GM21381 (cell line): ENCODE measurements at regions not wholly inside any gene's neighbourhood (a gene's known extent, or its start where the extent isn't known, plus 50 kb on each side); places are given as distances from the start of the nearest gene placed in this dataset.
"Not testable (repeated sequence)": the region's sequence is repeated elsewhere in the genome, so short reads cannot be mapped to it uniquely, and the experiment has no call there.

Source experiments
- ATAC-seq: cut with Tn5 transposase; IDR thresholded peaks from one replicate; pipeline ENCODE4 v1.9.1; 2021; ENCODE audit warnings: mild to moderate bottlenecking, moderate library complexity; ENCODE audit not compliant: unreplicated experiment

DNA sequence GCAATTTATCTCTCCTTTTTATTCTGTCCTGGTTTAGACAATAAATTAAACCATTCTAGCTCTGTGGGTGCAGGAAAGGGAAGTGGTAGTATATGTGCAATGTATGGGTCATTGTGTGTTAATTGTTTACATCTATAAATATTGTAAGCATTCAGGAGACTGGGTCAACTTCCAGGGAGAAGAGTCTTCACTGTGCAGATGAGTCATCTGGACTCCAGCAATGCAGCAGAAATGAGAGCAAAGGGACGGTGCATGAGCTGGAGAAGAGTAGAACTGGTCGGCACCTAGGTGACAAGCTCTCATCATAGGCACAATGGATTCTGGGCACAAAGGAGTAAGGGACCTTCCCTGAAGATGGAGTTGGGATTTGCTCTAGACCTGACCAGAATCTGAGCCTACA lies 211.1 kb upstream of the DAAM1 start:
- no peak for ATAC-seq

DNA sequence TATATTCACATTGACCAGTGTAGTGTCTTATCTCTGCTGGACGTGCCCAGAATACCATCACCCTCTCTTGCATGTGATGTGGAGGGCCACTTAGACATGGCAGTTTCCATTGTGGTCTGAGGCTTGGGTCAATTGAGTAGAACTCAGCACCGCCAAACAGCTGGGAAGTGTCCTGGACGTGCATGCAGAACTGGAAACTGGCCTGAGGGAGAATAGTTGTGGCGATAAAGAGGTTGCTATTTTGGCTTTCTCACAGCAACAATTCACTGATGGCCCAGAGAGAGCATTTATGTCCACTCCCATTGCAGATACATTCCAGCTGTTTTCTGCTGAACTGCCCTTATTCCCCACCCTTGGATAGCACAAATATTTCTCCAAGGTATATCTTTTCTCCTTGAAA lies 210.1 kb upstream of the DAAM1 start:
- no peak for ATAC-seq

DNA sequence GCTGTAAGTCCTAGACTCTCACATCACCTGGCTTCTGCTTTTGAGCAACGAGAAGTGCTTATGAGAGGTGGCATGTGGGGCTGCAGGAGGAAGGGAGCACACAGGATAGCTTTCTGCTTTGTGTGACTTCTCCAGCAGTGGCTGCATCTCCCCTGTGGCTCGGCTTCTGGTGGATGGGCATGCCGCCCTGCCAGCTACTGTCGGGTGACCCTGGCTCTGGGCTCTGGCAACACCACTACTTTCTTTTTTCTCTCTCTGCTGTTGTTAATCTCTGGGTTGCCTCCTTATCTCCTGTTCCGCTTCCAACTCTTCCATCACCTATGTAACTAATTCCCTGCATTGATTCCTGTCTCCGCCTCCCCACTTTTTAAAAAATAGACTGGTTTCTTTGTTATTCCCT lies 209.1 kb upstream of the DAAM1 start:
- ATAC-seq = no peak

DNA sequence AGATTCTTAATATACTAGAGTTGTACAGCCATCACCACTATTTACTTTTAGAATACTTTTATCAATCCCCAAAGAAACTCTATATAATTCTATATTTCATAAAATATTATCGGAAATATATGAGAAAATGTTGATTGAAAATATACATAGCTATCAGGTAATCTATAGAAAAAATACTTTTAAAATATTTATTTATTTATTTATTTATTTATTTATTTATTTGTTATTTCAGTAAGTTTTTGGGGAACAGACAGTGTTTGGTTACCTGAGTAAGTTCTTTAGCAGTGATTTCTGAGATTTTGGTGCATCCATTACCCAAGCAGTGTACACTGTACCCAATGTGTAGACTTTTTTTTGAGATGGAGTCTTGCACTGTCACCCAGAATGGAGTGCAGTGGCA lies 206.6 kb upstream of the DAAM1 start:
- no peak for ATAC-seq

DNA sequence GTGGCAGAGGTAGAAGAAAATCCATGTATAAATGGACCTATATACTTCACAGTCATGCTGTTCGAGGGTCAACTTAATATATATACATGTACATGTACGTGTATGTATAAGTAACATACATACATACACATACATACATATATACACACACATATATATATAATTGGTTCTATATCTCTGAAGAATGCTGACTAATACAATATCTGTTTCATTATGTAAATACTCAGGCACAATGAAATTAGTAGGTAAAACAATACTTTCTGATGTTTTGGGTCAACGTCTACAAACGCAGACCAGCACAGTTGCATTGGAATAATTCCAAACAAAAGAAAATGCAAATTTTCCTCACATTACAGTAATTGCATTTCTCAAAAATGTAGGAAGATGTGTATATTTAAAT lies 202.7 kb upstream of the DAAM1 start:
- ATAC-seq = no peak

DNA sequence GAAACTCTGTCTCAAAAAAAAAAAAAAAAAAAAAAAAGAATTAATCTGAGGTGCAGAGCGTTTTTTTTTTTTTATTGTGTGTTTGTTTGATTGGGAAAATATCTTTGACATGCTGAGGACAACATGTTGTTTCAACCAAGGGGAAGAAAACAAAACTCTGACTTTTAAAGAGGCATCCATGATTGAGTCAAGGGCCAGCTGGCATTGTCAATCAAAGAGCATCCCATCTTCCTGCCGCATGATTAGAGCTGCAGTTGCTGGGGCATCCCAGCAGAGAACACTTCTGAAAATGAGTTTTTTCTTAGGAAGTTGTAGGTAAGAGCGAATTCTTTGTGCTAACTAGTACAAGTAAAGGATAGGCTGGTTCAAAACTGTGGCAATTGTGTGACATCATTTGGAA lies 200.9 kb upstream of the DAAM1 start:
- ATAC-seq = no peak

DNA sequence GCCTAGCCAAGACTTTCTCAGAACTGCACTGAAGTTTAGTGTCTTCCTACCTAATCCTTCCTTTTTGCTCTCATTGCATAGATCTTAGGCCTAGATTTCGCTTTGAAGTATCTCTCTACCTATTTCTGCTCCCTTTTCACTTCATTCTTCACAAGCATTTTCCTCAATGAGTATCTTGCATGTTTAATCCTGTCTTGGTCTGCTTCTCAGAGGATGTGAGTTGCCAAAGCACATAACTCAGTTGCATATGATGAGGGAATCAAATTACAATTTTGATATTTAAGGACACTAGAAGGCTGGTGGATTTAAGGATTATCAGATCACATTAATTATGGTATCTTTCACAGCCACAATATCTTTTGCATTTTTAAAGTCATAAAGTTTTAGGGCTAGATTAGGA lies 195.5 kb upstream of the DAAM1 start:
- ATAC-seq = no peak

DNA sequence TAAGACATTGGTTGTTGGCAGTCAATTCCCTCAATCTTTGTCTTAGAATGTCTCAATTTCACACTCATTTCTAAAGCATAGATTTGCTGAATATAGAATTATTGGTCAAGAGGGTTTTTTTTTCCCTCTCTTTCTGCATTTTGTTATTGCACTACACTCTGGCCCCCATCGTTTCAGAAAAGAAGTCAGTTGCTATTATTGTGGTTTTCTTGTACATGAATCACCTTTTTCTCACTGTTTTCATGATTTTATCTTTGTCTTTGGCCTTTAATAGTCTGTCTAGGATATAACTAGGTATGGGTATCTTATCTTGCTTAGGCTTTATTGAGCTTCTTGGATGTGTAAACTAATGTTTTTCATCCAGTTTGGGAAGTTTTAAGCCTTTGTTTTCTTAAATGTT lies 194.3 kb upstream of the DAAM1 start:
- no peak for ATAC-seq

DNA sequence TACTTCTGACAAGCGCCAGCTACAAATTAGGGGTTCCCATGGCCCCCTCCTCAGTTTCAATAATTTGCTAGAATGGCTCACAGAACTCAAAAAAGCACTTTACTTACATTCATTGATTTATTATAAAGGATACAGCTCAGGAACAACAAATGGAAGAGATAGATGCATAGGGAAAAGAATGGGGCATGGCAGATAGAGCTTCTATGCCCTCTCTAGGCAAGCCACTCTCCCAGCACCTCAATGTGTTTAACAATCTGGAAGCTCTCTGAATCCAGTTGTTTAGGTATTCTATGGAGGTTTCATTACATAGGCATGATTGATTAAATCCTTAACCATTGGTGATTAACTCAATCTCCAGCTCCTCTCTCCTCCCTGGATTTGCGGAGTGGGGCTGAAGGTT lies 184.5 kb upstream of the DAAM1 start:
- no peak for ATAC-seq

DNA sequence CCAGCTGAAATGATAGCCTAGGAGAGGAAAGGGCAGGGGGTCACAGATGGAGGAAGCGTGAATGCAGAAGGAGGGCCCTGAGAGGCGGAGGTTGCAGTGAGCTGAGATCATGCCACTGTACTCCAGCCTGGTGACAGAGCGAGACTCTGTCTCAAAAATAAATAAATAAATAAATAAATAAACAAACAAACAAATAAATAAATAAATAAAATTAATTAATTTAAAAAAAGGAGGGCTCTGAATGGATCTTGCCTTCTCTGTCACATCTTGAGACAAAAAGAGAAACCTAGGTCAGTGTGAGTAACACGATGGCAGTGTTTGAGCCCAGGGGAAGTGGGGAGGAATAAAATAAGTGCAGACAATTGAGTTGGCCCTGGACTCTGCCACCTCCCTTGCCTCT lies 182.3 kb upstream of the DAAM1 start:
- ATAC-seq = not testable (repeated sequence)

DNA sequence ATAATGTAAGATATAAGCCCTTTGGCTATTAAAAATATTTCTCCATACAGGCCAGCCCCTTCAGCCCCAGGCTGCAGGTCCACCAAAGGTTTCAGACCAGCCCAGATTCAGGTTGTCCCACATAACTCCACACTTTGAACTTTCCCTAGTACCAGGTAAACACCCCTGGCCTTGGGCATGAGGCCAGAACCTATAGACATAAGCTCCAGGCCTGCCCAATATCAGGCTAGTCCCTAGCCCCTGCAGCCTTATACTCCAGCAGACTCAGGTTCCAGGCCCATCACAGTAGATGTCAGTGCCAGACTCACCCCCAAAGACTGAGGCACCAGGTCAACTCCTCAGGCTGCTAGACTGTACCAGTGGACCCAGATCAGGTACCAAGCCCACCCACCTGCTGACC lies 178.5 kb upstream of the DAAM1 start:
- no peak for ATAC-seq

DNA sequence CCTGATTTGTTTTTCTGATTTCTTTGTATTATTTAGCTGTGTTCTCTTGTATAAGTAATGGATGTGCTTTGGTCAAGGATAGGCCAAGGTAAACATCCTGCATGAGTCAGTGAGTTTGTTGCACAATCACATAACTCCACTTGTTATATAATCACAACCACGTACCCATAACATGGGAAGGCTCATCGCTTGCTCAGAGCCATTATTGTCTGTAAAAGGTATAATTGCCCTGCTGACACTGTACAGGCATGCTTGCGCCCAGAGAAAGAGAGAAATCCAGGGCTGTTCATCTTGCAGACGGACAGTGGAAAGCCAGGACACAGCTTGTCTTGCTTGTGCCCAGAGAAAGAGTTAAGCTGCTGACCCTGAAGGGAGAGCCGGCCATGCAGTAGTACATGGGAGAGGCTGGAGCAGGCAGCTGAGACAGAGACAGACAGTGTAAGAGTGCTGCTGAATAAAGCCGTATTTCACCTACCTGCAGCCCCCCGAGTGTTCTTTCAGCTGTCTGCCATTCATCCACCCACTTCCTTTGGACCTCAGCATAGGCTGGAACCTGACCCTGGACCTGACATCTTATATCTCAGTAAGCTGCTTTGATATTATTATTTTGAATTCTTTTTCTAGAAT lies 174.7 kb upstream of the DAAM1 start:
- ATAC-seq = no peak

DNA sequence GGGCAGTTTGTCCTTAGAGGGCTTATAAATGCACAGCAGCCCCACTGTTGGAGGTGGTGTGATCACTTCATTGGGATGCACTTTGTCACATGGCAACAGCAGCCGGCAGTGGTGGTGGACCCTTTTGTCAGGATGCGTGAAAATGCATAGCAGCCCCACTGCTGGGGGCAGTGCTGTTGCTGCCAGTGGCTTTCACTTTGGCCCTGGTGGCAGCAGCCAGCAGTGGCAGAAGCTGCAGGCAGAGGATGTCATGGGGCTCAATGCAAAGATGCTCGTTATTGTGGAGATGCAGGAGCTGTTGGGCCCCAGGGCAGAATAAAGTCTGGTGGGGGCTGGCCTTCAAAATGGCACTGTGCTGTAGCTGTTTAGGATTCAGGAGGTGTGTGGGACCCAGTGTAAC lies 173.0 kb upstream of the DAAM1 start:
- ATAC-seq = no peak

DNA sequence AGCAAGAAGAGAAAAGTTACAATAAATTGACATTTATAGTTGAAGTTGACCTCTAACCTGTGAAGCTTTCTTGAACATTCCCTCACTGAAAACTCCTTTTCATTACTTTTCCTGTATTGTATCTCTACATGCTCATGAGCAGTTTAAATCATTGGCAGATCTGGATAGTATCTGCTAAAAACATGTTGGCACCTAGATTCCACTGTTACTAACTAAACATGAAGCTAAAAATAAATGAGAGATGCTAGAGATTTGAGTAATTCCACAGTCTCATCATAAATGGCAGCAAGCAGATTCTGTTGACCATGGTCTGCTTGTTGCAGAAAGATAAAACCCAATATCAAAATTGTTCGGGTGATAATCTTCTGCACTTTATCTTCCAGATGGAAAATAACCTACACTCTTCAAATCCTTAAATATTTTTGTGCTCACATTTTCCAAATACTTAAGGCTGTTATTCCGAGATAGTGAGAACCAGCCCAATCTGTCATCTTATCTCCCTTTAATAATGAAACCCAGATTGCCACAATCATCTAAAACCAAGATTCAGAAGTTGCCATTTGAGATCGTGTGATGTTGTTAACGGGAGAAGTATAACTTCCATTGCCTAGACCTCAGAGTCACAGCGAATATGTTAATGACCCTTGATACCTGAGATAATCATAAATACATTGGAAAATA lies 171.0 kb upstream of the DAAM1 start:
- ATAC-seq = no peak

DNA sequence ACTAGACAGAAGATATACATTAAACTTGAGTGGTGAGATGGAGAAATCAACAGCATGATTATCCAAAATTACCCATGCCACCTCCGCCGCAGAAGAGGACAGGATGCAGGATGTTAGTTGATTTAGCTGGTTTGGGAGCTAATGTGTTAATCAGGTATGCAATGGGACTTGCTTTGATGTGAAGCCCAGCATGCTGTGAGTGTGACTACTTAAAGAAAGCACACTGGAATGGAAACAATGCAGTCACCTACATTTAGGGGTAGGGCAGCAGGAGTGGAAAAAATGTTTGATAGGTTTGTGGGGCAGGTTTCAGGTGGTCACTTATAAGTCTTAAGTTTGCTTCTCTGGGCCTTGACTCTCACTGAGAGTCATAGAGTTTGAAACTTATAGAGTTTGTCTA lies 170.0 kb upstream of the DAAM1 start:
- ATAC-seq = no peak

DNA sequence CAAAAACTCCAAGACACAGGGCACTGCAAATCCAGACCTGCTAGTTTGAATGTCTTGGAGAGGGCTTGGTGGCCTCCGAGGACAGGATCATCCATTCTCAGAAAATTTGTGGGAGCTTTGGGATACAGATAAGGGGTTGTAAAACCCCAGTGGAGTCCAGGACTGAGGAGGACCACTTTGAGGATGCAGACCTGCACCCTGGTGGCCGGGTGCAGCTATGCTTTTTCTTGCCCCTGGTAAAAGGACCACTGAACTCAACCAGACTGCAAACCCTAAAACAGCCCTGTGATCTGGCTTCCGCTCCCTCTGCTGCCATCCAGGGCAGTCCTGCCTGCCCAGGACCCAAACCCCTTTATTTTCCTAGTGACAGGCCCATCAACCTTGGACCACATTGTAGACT lies 169.5 kb upstream of the DAAM1 start:
- no peak for ATAC-seq

DNA sequence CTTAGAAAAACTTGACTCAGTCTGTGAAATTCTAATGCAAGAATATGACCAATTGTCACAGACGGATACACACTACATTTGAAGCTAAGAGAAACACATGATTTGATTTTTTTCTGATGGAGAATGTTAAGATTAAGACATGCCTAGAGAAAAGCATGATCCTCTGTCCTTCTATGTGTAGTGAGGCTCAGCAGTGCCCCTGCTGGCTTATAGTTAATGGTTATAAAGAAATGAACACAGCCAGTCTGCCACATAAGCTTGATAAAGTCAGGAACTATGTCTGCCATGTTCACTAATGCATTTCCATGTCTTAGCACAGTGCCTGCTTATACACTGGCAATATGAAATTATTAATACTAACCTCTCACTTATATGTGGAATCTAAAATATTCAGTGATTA lies 168.1 kb upstream of the DAAM1 start:
- ATAC-seq = no peak

DNA sequence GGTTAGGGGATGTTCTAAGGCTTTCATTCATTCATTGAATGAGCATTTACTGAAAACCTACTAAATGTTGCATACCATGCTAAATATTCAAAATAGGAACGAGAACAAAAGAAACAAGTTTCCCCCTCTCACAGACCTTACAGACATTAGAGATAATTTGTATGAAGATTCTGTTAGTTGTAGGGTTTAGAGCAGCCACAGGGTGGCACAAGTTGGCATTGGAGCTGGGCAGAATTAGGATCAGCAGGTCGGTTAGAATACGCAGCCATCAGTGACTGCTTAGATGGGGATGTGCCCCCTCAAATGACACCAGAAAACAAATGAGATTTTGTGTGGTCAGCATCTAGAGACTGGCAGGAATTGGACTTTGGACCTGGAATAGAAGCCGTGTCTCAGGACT lies 166.3 kb upstream of the DAAM1 start:
- no peak for ATAC-seq

DNA sequence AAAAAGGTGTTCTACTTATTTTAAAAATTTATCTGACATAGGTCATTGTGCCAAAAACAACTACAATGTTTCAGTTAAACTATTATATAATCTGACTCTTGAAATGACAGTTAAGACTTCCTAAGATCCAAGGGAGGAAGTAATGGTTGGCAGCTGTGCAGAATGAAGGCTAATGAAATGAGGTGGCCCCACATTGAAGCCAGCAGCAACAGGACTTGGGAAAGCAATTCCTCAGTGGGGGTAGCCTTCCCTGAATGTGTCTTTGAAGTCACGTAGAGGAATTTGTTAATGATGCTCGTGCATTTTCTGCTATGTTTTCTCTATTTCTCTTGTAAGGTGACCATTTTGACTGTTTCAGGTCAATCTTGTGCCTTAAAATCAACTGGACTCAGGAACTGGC lies 162.4 kb upstream of the DAAM1 start:
- ATAC-seq = no peak

DNA sequence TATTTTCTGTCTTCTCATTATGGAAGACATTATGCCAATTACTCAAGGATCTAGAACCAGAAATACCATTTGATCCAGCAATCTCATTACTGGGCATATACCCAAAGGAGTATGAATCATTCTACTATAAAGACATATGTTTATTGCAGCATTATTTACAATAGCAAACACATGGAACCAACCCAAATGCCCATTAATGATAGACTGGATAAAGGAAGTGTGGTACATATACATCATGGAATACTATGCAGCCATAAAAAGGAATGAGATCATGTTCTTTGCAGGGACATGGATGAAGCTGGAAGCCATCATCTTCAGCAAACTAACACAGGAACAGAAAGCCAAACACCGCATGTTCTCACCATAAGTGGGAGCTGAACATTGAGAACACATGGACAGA lies 161.8 kb upstream of the DAAM1 start:
- not testable (repeated sequence) for ATAC-seq

DNA sequence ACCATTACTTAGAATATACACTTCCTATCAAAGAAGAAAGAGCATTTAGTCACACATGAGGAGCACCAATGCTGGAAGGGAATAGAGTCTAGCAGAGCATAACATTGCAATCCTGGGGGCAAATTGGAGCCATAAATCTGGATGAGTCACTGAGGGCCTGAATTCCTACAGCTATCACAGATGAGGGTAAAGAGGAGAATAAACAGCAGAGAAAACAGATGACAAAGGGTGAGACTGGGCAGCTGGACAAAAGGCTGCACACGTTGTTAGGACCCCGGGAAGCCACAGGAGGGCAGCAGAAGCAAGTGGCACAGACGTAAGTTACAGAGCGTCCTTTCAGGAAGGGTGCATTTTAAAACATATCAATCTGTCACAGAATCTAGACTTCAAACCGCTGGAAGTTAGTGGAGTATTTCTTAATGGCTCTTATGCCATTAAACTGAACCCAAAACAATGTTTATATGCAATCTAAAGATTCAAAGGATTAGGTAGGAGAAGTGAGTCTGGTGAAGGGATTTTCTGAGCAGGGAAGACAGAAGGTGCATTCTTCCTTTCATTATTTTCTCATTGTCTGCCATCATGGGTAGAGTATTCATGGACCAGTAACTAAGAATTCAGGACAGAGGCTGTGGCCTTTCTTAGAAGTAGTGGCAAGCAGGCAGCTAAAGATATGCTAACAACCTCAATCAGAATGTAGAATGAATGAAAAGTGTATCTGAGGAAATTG lies 159.8 kb upstream of the DAAM1 start:
- ATAC-seq = peak; percentile 92

DNA sequence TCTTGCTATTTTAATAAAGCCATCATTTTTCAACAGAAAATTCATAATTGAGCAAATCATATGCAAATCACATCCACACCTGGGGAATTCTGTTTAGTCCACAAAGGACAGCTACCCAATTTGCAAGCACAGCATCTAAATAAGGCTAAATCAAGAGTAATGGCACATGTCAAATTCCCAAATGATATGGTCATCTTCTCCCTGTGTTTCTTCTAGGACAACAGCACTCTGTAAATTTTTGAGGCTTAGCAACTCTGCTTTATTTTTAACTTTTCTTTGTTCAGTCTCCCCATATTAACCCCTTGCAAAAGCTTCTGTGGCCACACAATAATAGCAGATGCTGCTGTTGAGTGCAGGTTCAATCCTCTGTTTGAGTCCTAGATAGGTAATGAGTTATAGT lies 155.6 kb upstream of the DAAM1 start:
- no peak for ATAC-seq
